BJ (cell line): ENCODE measurements at regions not wholly inside any gene's neighbourhood (a gene's known extent, or its start where the extent isn't known, plus 50 kb on each side); places are given as distances from the start of the nearest gene placed in this dataset.

ENCODE experiments used
- CTCF ChIA-PET: fragments of 350-600 bp; formaldehyde crosslinking; extraction: SDS; loops from one replicate; lab custom pipeline; 2021; ENCODE audit warnings: antibody characterized with exemption, inconsistent platforms; lab: Yijun Ruan, JAX
- POLR2A ChIA-PET: fragments of 300-600 bp; sonication (Branson Sonifier 250); formaldehyde crosslinking; extraction: SDS; loops from one replicate; lab custom pipeline; 2021; ENCODE audit warnings: antibody characterized with exemption; lab: Charles Lee
- DNase-seq: peaks from one replicate; pipeline ENCODE4 v3.0.0-alpha.2; 2011; ENCODE audit warnings: low read depth
- H3K27me3 ChIP-seq: 2 replicates; pipeline ENCODE4 v1.6.0; 2011; ENCODE audit warnings: low read length; ENCODE audit not compliant: control insufficient read depth, insufficient read depth
- H3K36me3 ChIP-seq: 2 replicates; pipeline ENCODE4 v1.5.1; 2011; ENCODE audit warnings: low read length; ENCODE audit not compliant: control insufficient read depth, insufficient read depth
- H3K4me3 ChIP-seq: 2 replicates; pipeline ENCODE4 v1.5.1; 2011; ENCODE audit warnings: low read depth, mild to moderate bottlenecking, control low read depth, low read length
- TF ChIP-seq, protein P1 (sequence below): IDR thresholded peaks from 2 replicates; pipeline ENCODE4 v1.5.1; 2011; ENCODE audit warnings: low read depth, mild to moderate bottlenecking, control low read depth, inconsistent platforms, low read length, moderate library complexity; ENCODE audit not compliant: insufficient read depth

- Histone ChIP-seq H3K27me3 (no peaks in the 10 kb centered on the region), H3K36me3 (no peaks in the 10 kb centered on the region), H3K4me3 (peak within 1 kb of the TSS; percentile 62)
- peak; percentile 35 for DNase-seq
- CTCF ChIA-PET: interaction anchor here (0.6 to 1.4 kb wide), 8 partner anchors 9 to 494 kb away, joined by 3 to 5 read pairs (median 3); partner anchors contain the start of gene ZC4H2
- POLR2A ChIA-PET: no interaction called here
- TF ChIP-seq, protein P1, sequence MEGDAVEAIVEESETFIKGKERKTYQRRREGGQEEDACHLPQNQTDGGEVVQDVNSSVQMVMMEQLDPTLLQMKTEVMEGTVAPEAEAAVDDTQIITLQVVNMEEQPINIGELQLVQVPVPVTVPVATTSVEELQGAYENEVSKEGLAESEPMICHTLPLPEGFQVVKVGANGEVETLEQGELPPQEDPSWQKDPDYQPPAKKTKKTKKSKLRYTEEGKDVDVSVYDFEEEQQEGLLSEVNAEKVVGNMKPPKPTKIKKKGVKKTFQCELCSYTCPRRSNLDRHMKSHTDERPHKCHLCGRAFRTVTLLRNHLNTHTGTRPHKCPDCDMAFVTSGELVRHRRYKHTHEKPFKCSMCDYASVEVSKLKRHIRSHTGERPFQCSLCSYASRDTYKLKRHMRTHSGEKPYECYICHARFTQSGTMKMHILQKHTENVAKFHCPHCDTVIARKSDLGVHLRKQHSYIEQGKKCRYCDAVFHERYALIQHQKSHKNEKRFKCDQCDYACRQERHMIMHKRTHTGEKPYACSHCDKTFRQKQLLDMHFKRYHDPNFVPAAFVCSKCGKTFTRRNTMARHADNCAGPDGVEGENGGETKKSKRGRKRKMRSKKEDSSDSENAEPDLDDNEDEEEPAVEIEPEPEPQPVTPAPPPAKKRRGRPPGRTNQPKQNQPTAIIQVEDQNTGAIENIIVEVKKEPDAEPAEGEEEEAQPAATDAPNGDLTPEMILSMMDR: peak; percentile 54
These were observed 58.6 kb upstream of the ZC4H2 start, which contains the start of gene ZC3H12B for GRCh38 chrX:65034668-65035445. ZC3H12B (plus strand) TSS chrX:65034826.

- DNase-seq: no peak
- H3K4me3 ChIP-seq: peak overlapping the region; percentile 62
- TF ChIP-seq, protein P1: no peak
- no peaks in the 10 kb centered on the region for H3K27me3 ChIP-seq
- CTCF ChIA-PET: interaction anchor here (0.6 to 1.4 kb wide), 7 partner anchors 9 to 495 kb away, joined by 3 to 5 read pairs (median 3); partner anchors contain the start of gene ZC4H2
- POLR2A ChIA-PET: no interaction called here
- H3K36me3 ChIP-seq: no peaks in the 10 kb centered on the region
These were observed 58.0 kb upstream of the ZC4H2 start for GRCh38 chrX:65034292-65034667.
